Hindlimb muscle (tissue), 1 donor: ENCODE measurements at regions not wholly inside any gene's neighbourhood (a gene's known extent, or its start where the extent isn't known, plus 50 kb on each side); places are given as distances from the start of the nearest gene placed in this dataset.

ENCODE experiments used
- DNase-seq: peaks from one replicate; pipeline ENCODE4 v3.0.0-alpha.2; 2013

DNA sequence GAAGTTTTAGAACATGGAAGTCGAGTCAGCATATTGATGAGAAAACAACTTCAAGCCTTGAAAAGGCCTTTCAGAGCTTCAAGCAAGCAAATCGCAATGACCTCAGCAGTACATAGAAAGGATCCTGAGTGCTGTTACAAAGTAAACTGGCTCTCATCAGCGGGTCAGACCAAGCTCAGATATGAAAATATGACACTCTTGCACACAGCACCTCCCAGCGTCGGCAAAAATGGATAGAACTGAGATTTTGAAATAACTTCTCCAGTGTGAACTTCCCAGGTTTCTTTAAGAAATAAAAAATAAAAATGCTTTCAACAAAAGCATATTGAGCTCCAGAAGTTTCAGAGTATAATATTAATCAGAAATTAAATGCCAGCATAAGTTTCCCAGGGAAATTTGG is 296.9 kb downstream of the FBXO15 start:
- no peak for DNase-seq

- DNase-seq: no peak
Observed at GRCh38 chr18:73848656-73849055, 299.0 kb downstream of the FBXO15 start.

DNA sequence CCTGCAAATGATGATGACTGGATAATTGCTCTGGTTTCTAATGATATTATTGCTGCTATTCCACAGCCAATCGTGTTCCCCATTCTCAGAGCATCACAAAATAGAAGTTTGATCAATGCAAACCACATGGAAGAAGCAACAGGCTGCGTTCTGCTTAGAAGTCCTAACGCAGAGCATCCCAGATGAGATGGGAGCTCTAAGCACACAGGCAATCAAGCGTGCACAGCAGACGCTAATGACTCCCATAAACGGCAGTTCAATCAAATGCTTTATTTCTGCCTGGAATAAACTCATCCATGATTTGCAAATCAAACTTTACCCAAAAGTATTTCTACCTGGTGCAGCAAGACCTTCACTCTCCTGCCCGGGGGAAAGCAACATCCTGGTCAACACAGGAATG is 304.2 kb downstream of the FBXO15 start:
- no peak for DNase-seq

DNA sequence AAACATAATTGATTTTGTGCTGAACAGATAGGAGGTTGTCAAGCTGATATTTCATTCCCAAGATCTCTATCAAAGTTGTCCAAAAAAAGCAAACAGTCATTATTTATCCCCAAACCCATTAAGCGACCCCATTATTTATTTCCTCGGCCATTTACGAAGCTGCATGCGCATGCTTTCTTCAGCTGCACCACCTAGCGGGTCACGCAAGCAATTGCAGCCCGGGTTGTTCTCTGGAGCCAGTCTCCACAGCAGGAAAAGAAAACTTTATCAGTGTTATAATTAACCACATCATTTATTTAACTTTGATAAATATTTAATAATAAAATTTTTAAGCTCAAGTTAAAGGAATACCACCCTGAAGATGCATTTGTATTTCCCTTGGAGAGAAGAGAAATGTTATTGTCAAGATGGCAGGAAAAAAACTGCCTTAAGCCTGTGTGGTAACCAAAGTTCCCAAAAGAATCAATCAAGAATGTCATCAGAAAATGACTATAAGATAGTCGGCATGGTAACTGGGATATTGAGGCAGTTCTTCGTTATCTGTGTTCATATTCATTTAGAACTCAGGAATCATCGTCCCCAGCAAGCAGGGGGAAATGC is 304.7 kb downstream of the FBXO15 start:
- DNase-seq: peak; percentile 26

- no peak for DNase-seq
Observed at GRCh38 chr18:73841661-73842060, 306.0 kb downstream of the FBXO15 start.

DNA sequence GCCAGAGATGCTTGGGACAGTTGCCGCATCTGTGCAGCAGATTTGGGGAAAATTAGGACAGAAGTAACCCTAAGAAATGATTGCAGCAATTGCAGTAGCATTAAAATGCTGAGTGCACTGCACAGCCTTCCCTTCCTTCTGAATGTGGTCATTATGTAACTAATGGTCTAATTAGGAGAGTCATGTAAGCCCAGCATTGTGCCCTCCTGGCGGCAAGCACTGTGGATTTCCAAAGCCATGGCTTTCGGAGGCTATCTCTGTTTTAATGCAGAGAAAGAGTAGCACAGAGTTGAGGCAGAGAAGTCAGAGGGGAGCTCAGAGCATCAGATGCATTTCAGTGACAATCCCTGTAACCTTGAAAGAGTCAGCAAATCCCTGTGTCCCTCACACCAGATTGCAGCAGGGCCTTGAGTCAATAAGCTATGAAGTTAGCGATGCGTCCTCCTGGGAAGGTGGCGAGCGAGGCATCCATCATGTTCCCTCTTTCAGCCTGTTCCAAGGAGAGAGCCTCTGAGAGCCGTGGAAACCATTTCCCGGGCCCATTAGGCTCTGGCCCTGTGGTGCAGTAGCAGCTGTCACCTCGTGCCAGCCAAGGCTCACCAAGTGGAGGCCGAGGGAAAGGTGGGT is 307.2 kb downstream of the FBXO15 start:
- DNase-seq: no peak

GRCh38 chr18:73839441-73839840 is 308.2 kb downstream of the FBXO15 start:
- no peak for DNase-seq

- no peak for DNase-seq
Observed at GRCh38 chr18:73838107-73838506, 309.5 kb downstream of the FBXO15 start.

DNA sequence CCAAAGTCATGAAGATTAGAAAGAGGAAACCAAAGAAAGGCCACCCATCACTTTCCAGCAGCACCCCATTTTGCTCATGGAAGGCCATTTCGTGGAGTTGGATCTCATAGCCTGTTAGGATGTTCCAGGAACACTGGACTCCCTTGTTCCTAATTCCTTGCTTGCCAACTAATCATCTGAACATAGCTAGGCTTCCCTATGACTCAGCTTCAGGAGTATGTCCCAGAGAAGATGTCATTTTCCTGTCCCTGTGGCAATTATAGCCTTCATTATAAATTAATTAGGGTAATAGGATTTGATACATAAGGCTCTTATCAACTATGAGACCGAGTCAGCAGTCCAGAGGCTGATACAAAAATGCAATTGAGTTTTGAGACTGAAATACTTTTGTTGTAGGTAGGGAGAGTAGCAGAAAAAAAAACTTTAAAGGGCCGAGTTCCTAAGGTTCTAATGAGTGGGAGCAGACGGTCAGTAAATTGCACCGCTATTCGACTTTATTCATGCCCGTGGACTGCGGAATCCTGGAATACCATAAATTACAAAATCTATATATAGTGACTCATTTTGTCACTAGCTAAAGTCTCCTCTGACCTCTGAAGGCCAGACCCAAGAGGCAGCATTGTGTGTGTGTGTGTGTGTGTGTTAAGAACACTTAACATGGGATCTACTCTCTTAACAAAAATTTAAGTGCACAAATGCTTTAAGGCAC is 311.8 kb downstream of the FBXO15 start:
- DNase-seq: no peak

- no peak for DNase-seq
Observed at GRCh38 chr18:73835039-73835438, 312.6 kb downstream of the FBXO15 start.

DNA sequence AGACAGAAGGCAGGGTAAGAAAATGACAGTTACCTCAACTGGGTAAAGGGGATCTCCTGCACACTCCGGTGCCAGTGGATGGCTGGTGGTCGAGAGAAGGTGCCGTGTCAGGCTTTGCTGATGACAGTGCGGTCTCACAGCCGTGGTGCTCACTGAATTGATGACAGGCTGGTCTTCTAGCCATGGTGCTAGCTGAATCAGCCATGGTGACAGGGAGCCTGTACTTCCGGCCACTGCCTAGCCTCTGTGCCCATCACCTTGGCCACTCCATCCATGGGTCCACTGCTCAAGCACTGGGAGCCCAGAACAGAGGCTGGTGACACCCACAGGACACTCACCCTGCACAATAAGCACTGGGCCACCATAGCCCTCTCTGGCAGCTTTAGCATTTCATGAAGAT is 315.9 kb downstream of the FBXO15 start:
- DNase-seq: no peak

DNA sequence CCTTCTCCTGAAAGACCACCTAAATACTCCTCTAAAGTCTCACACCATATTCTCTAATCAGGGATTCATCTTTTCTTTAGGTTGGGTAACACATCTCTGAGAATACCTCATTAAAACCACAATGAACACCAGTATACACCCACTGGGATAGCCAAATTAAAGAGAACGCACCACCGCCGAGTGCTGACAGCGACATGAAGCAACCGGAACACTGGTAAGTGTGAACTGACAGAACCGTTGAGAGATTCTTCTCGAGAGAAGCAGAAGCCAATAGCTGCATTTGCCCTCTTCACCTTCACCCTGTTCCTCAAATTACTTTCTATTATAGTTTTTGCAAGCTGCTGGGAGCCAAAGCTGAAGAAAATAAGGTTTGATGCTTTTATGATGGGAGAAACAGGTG is 318.5 kb downstream of the FBXO15 start:
- DNase-seq: no peak

DNA sequence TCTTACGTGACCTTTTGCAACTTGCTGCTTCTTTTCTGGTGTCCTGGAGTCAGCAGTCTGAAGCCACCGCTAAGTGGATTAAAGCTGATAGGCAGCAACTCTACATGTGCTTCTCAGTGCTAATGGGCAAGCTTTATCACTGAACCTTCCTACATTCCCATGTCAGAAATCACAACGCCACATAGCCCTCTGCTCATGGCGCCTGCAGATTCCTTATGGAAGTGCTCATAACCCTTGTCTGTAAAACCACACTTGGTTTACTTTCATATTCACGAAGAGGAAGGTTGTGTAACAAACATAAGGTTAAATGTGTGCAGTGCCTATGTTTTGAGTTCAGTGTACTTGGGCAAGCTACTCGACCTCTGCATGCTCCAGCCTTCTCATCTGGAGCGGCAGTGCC is 319.8 kb downstream of the FBXO15 start:
- no peak for DNase-seq

DNA sequence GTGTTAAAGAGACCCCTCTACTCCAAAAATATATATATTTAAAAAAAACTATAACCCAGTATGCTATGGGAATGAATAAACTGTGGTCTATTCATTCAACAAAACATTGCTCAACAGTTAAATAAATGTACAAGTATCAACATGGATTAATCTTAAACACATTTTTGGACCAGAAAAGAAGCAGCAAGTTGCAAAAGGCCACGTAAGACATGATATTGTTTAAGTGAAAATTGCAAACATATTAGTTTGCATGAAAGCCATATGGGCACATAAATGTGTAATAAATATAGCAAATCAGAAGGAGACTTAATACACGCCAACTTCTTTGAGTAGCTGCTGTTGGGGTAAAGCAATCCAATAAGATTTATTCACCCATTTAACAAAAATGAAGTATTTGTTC is 321.5 kb downstream of the FBXO15 start:
- no peak for DNase-seq

GRCh38 chr18:73824671-73825070 is 323.0 kb downstream of the FBXO15 start:
- no peak for DNase-seq

DNA sequence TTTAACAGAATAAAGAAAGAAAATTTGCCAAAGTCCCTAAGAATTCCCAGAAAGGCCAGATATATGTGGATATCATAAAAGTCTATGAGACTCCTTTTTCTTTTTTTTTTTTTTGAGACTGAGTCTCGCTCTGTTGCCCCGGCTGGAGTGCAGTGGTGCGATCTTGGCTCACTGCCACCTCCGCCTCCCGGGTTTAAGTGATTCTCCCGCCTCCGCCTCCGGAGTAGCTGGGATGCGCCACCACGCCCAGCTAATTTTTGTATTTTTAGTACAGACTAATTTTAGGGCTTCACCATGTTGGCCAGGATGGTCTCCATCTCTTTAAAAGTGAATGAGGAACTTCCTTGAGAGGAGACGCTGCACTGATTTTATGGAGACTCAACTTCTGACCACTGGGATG is 335.2 kb downstream of the FBXO15 start:
- DNase-seq: no peak

GRCh38 chr18:73807551-73808192 is 340.0 kb downstream of the FBXO15 start:
- no peak for DNase-seq

- DNase-seq: no peak
Observed at GRCh38 chr18:73805991-73806390, 341.6 kb downstream of the FBXO15 start.

DNA sequence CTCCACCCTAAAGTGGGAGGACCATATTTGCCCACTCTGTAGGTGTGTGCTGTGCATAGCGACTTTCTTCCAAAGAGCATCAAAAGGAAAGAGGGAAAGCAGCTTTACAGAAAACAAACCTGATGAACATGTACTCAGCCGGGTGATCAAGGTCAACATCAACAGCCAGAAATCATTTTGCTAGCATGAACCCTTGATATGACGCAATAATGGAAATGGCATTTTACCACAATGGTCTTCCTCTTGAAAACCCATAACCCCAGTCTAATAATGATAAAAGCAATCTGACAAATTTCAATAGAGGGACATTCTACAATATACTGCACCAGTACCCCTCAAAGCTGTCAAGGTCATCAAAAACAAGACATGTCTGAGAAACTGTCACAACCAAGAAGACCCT is 350.2 kb downstream of the FBXO15 start:
- no peak for DNase-seq

DNA sequence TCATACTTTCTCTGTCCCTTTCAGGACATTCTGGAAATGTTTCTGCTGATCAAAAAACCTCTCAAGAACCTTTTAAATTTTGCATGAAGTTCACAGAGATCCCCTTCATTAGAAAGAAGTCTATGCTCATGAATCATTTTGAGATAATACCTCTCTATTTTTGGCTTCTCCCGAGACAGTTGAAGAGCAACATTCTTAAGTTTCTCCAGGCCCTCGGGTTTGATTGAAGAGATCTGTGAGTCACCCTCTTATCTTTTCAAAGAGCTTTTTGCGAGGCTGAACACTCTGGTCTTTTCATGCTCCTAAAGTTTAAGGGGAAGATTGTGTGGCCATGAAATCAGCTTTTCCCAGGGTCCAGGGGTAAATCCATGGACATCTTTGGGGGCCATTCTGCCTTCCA is 354.2 kb downstream of the FBXO15 start:
- DNase-seq: no peak

GRCh38 chr18:73791081-73791480 is 356.6 kb downstream of the FBXO15 start:
- no peak for DNase-seq

GRCh38 chr18:73790587-73790986 is 357.0 kb downstream of the FBXO15 start:
- DNase-seq: no peak

- no peak for DNase-seq
Observed at GRCh38 chr18:73787316-73787715, 360.3 kb downstream of the FBXO15 start.

DNA sequence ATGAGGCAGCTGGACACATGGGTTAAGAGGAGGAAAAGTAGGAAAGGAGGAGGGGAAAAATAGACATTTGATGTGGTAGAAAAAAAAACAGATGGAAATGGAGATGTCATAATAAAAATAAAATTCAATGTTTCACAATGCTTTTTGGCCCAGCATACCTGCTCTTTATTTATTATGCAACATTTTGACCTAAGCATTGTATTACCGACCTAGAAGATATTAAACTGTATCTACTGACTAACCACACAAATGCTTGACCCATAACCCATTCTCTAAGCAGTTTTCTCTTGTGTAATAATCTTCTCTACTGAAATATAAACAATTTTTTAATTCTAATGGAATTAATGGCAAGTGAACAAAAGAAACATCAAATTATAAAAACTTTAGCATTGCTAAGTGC is 362.3 kb downstream of the FBXO15 start:
- DNase-seq: no peak
